Right renal pelvis (tissue), 4 donors: ENCODE measurements at regions not wholly inside any gene's neighbourhood (a gene's known extent, or its start where the extent isn't known, plus 50 kb on each side); places are given as distances from the start of the nearest gene placed in this dataset.

ENCODE experiments used
- DNase-seq, 4 donors: peaks; one replicate each; pipeline ENCODE4 v3.0.0-alpha.2; 2013; ENCODE audit warnings: low read depth in 4 of 4, low spot score in 3 of 4, missing footprints in 1 of 4

DNA sequence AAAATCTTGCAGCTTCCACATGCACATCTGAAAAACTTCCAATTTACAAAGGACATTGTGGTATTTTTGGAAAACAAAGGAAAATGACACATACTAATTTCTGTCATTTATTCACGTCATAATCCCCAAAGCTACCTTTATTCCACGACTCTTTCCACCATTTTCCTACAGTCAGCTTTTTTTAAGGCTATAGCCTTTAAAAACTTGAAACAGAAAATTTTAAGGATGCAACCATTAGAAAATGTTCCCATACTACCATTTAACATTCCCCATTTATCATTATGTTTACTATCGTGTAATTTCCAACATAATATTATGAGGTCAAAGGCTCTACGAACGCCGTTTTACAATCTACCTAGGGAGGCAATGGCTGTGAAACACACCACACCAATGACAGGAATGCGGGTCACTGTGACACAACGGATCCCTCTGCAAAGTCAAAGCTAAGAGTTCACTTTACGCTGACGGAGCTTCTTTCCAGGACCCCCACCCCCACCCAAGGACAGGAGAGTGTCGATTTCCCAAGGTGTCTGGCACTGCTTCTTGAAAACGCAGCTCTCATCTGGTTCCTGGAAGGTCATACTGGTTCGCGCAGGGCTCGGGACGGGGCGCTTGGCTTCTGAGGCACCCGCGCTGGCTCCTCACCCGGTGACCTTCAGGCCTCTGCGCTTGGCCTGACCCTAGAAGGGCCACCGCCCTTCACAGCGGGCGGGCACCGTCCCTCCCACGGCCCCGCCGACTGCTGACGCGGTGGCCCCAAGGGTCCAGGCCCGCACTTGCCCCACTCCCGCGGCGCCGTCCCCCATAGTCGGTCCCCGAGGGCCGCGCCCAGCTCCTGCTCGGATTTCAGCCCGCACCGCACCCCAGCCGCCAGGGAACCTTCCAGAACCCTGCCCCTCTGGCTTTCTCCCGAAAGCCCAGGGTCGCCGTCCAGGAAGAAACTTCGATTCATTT is 50.5 kb upstream of the ATF3 start:
- DNase-seq = peak in 2 of 4 donors; percentile 18 to 56

DNA sequence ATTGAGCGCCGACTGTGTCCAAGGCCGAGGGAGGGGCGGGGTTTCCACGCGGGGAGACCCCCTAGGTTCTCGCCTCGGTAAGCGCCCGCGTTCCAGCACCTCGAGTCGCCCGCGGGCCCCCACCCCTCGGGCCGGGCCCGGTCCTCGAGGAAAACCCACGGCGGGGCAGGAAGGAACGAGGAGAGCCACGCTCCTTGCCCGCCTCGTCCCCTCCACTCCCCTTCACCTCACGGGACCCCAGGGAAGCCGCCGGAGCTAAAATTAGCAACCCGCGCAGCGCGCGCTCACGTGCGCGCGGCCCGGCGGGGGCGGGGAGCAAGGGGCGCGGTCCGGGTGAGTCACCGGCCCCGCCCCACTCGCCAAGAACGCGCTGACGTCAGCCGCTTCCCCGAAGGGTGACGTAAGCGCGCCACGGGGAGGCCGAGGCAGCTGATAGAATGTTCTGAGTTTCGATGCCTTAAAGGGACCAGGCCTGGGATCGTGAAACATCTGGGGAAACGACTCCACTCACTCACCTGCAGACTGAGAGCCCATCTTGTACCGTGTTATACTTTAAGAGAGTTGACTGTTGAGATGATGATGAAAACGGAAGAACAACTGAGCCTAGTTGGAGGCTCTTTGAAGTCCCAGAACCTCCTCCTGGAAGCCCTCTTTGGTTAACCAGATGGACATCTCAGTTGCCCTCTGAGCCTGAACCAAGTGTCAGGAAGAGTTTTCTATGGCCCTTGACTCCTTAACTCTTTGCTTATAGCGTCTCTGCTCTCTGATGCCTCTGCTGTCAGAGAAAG is 49.7 kb upstream of the ATF3 start:
- DNase-seq = peak; percentile 87 to 92 (median 91)
